Ovary (tissue), 7 donors: ENCODE measurements at regions not wholly inside any gene's neighbourhood (a gene's known extent, or its start where the extent isn't known, plus 50 kb on each side); places are given as distances from the start of the nearest gene placed in this dataset.
A peak's percentile ranks its signal among the peaks of the same experiment; 100 is the strongest.

ENCODE experiments used
- DNase-seq, 5 donors: peaks; one replicate each; pipeline ENCODE4 v3.0.0-alpha.2; 2019 to 2020
- H3K27ac ChIP-seq, 2 donors: fragments of 200-600 bp; one replicate each; pipeline versions ENCODE4 v1.5.1 to v1.8.0; 2019 to 2022
- H3K27me3 ChIP-seq: fragments of 200-600 bp; one replicate; pipeline ENCODE4 v1.8.0; 2022
- H3K36me3 ChIP-seq: fragments of 200-600 bp; sonication (generic); one replicate; pipeline ENCODE4 v1.5.1; 2019
- H3K4me1 ChIP-seq: one replicate; pipeline ENCODE4 v1.8.1; 2013; ENCODE audit warnings: mild to moderate bottlenecking, moderate library complexity; ENCODE audit not compliant: insufficient read depth
- H3K4me3 ChIP-seq: fragments of 200-600 bp; sonication (generic); one replicate; pipeline ENCODE4 v1.5.1; 2017
- H3K9me3 ChIP-seq, 2 donors: fragments of 200-600 bp in 1 of 2; sonication (generic) in 1 of 2; one replicate each; pipeline versions ENCODE4 v1.5.1 to v1.8.1; 2013 to 2019; ENCODE audit warnings: mild to moderate bottlenecking in 1 of 2, moderate library complexity in 1 of 2
- CTCF ChIP-seq, 3 donors: fragments of 450-650 bp in 2 of 3; fragments of 200-600 bp in 1 of 3; IDR thresholded peaks; one replicate each; pipeline versions ENCODE4 v1.5.1 to v1.8.0; 2016 to 2022; ENCODE audit warnings: antibody characterized with exemption in 3 of 3, mild to moderate bottlenecking in 1 of 3
- EP300 ChIP-seq: sonication (generic); formaldehyde crosslinking; IDR thresholded peaks from one replicate; pipeline ENCODE4 v1.6.1; 2017; ENCODE audit warnings: antibody characterized with exemption
- POLR2A ChIP-seq: fragments of 450-650 bp; IDR thresholded peaks from one replicate; pipeline ENCODE4 v1.6.1; 2017; ENCODE audit warnings: antibody characterized with exemption, mild to moderate bottlenecking, moderate library complexity
- WGBS, 3 donors: extraction: QIAGEN DNeasy Blood & Tissue Kit in 1 of 3; methylation state at CpG; one replicate each; pipeline versions ENCODE4 v1.1.5 to v1.1.7; 2013 to 2017; 5-methylcytosine and 5-hydroxymethylcytosine counted together
- intact Hi-C, 4 donors: fragments of 100-400 bp; cut with DNase I; formaldehyde crosslinking; loops; one replicate each; pipeline versions ENCODE4 v1.11.0 to v1.15.1; 2022 to 2023
- donor health status: DM: no; HTN: no; CAD: no; lungs with moderate emphysema.
- donor health status: DM: no; HTN: no; CAD: no.
- donor health status: Bipolar disorder and iron deficiency.
- donor health status: DM: no; HTN: no; CAD: no.
- donor health status: DM: yes; HTN: yes; CAD: no.

DNA sequence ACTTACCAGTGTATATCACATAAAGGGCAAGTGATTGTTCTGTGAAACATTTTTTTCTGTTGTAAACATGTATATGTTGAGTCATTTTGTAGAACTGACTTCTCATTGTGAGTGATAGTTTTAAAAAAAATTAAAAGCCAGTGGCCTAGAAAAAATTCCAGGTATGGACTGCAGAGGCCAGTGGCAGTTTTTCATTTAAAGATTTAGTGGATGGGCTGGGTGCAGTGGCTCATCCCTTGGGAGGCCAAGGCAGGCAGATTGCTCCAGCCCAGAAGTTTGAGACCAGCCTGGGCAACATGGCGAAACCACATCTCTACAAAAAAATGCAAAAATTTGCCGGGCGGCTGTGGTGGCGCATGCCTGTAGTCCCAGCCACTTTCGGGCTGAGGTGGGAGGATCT lies 84.7 kb upstream of the MDM1 start:
- TF ChIP-seq EP300 (no peak), POLR2A (no peak), CTCF (IDR thresholded peaks at IDR 0.05) (no peak)
- intact Hi-C loops = no loop called here
- 97 to 100% (median 98%) methylated on average over 5 of the region's 5 CpGs for WGBS, 3 donors

DNA sequence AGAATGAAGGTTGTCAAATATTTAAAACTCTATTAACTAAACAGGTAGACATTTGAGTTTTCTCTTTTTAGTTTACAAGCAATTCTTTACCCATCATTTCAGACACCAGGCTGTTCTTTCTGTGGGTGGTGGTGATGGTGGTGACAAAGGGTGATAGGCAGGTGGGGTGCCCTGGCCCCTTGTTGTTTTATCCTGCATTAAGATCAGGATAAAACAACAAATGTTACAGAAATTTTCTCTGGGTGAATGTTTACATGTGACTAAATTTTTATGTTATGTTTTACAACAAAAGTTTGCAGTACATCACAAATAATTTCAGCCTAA lies 85.9 kb upstream of the MDM1 start:
- peaks cover 6% of the 10 kb centered on the region for H3K4me1 ChIP-seq
- H3K4me3 ChIP-seq = no peak overlapping the region
- no peaks in the 10 kb centered on the region for H3K9me3 ChIP-seq
- intact Hi-C loops = no loop called here
- no peaks in the 10 kb centered on the region for H3K27me3 ChIP-seq
- DNase-seq = no peak
- no peak for TF ChIP-seq CTCF (IDR thresholded peaks at IDR 0.05)
- TF ChIP-seq POLR2A = no peak
- TF ChIP-seq EP300 = no peak
- no peak overlapping the region for H3K27ac ChIP-seq
- H3K36me3 ChIP-seq = no peaks in the 10 kb centered on the region

More for the DNA sequence above, 84.7 kb upstream of the MDM1 start:
- H3K27ac ChIP-seq = no peak overlapping the region
- H3K4me1 ChIP-seq = peaks cover 6% of the 10 kb centered on the region
- H3K9me3 ChIP-seq = no peaks in the 10 kb centered on the region
- no peaks in the 10 kb centered on the region for H3K27me3 ChIP-seq
- H3K36me3 ChIP-seq = no peaks in the 10 kb centered on the region
- H3K4me3 ChIP-seq = no peak overlapping the region
- no peak for DNase-seq

- Histone ChIP-seq H3K4me1 (peaks cover 6% of the 10 kb centered on the region), H3K27ac (peak overlapping the region in 1 of 2 donors; percentile 12), H3K4me3 (no peak overlapping the region), H3K27me3 (no peaks in the 10 kb centered on the region), H3K36me3 (no peaks in the 10 kb centered on the region), H3K9me3 (no peaks in the 10 kb centered on the region)
- intact Hi-C loops = no loop called here
- TF ChIP-seq POLR2A (no peak), EP300 (no peak), CTCF (IDR thresholded peaks at IDR 0.05) (no peak)
- 18 to 32% (median 21%) methylated on average over 11 of the region's 11 CpGs for WGBS, 3 donors
- peak in 1 of 5 donors; percentile 65 for DNase-seq
Observed at GRCh38 chr12:68420225-68421010, 88.3 kb upstream of the MDM1 start.

DNA sequence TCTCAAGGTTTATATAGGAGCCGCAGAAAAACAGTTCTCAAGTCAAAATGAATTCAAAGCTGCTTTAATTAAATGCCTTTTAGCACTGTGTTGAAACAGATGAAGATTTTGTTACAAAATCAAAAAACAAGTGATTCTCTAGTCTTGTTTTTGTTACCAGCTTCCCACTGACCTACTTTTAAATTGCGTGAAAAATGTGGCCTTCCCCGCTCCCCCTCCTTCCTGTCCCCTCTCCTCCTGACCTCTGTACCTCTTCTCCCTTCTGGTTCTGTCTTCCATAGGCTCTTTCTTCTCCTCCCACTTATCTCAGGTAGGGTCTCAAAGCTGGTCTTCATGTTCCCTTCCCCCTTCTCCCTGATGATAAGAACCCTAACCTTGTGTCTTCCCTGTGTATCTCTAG lies 90.0 kb upstream of the MDM1 start:
- DNase-seq = no peak
- H3K4me3 ChIP-seq = no peak overlapping the region
- WGBS, 3 donors = 67 to 74% (median 74%) methylated on average over 3 of the region's 3 CpGs
- TF ChIP-seq CTCF (IDR thresholded peaks at IDR 0.05) = no peak
- TF ChIP-seq EP300 = no peak
- no peak for TF ChIP-seq POLR2A
- no peaks in the 10 kb centered on the region for H3K27me3 ChIP-seq
- intact Hi-C loops = no loop called here
- H3K9me3 ChIP-seq = no peaks in the 10 kb centered on the region
- H3K4me1 ChIP-seq = peaks cover 6% of the 10 kb centered on the region
- H3K36me3 ChIP-seq = no peaks in the 10 kb centered on the region
- H3K27ac ChIP-seq = no peak overlapping the region
